Keratinocyte (primary cell): ENCODE measurements at regions not wholly inside any gene's neighbourhood (a gene's known extent, or its start where the extent isn't known, plus 50 kb on each side); places are given as distances from the start of the nearest gene placed in this dataset.

Source experiments
- CTCF ChIP-seq, 3 experiments: IDR thresholded peaks in 1 of 3; conservative IDR thresholded peaks in 1 of 3; optimal IDR thresholded peaks in 1 of 3; 2 replicates in 2 of 3; 3 replicates in 1 of 3; pipeline versions ENCODE3 to v1.5.1; 2011; ENCODE audit warnings: low read length in 3 of 3, mild to moderate bottlenecking in 3 of 3, moderate library complexity in 2 of 3, control low read depth in 1 of 3, inconsistent platforms in 1 of 3; ENCODE audit not compliant: insufficient read depth in 2 of 3; ENCODE audit errors: extremely low read depth in 1 of 3
- EZH2 ChIP-seq: IDR thresholded peaks from one replicate; pipeline ENCODE4 v1.6.1; 2012; ENCODE audit warnings: inconsistent platforms, mild to moderate bottlenecking, low read length, moderate library complexity

GRCh38 chr5:97846643-97847042, 663.6 kb upstream of the RIOK2 start:
- TF ChIP-seq CTCF (optimal IDR thresholded peaks at IDR 0.05 in 1 of 3, IDR thresholded peaks at IDR 0.05 in 1 of 3, conservative IDR thresholded peaks at IDR 0.05 in 1 of 3; ENCODE audit: extremely low read depth in 1 of 3, insufficient read depth in 2 of 3, low read length in 3 of 3) (no peak), EZH2 (no peak)
